H9 (cell line): ENCODE measurements at regions not wholly inside any gene's neighbourhood (a gene's known extent, or its start where the extent isn't known, plus 50 kb on each side); places are given as distances from the start of the nearest gene placed in this dataset.

Experiments used
- DNase-seq: peaks from one replicate; pipeline ENCODE4 v3.0.0-alpha.2; 2017
- H2AFZ ChIP-seq: one replicate; pipeline ENCODE4 v1.6.1; 2013; ENCODE audit warnings: mild to moderate bottlenecking, low read length, control low read depth, moderate library complexity
- H2AK5ac ChIP-seq: 2 replicates; pipeline ENCODE4 v1.6.1; 2013; ENCODE audit warnings: low read length, control low read depth, mixed read lengths; ENCODE audit not compliant: insufficient read length
- H2BK120ac ChIP-seq: one replicate; pipeline ENCODE4 v1.6.1; 2013; ENCODE audit warnings: low read depth, mild to moderate bottlenecking, low read length, control low read depth, inconsistent platforms; ENCODE audit not compliant: poor library complexity, severe bottlenecking
- H2BK12ac ChIP-seq: 2 replicates; pipeline ENCODE4 v1.6.1; 2013; ENCODE audit warnings: low read length, control low read depth, mixed read lengths, low read depth; ENCODE audit not compliant: insufficient read length
- H2BK15ac ChIP-seq: 2 replicates; pipeline ENCODE4 v1.6.1; 2013; ENCODE audit warnings: low read depth, low read length, control low read depth
- H2BK20ac ChIP-seq: one replicate; pipeline ENCODE4 v1.6.1; 2013; ENCODE audit warnings: low read depth, mild to moderate bottlenecking, low read length, control low read depth, inconsistent platforms; ENCODE audit not compliant: poor library complexity, severe bottlenecking
- H2BK5ac ChIP-seq: 2 replicates; pipeline ENCODE4 v1.6.1; 2013; ENCODE audit warnings: low read length, control low read depth, mixed read lengths; ENCODE audit not compliant: insufficient read length
- H3K14ac ChIP-seq: 2 replicates; pipeline ENCODE4 v1.6.1; 2013; ENCODE audit warnings: low read length, control low read depth; ENCODE audit not compliant: insufficient read depth
- H3K18ac ChIP-seq: 2 replicates; pipeline ENCODE4 v1.6.1; 2013; ENCODE audit warnings: low read depth, mild to moderate bottlenecking, mixed read lengths, low read length, control low read depth; ENCODE audit not compliant: insufficient read length
- H3K23ac ChIP-seq: 2 replicates; pipeline ENCODE4 v1.6.1; 2013; ENCODE audit warnings: low read length, control low read depth, mixed read lengths, low read depth; ENCODE audit not compliant: insufficient read length
- H3K23me2 ChIP-seq: 2 replicates; pipeline ENCODE4 v1.6.1; 2013; ENCODE audit warnings: low read depth, mild to moderate bottlenecking, mixed read lengths, low read length, control low read depth; ENCODE audit not compliant: insufficient read length, poor library complexity, severe bottlenecking
- H3K27ac ChIP-seq: 2 replicates; pipeline ENCODE4 v1.5.1; 2013; ENCODE audit warnings: low read length, control low read depth, mixed read lengths, low read depth; ENCODE audit not compliant: insufficient read length
- H3K27me3 ChIP-seq: 2 replicates; pipeline ENCODE4 v1.6.1; 2013; ENCODE audit warnings: low read length, control low read depth, inconsistent platforms; ENCODE audit not compliant: insufficient read depth
- H3K4ac ChIP-seq: 2 replicates; pipeline ENCODE4 v1.6.1; 2013; ENCODE audit warnings: low read depth, mild to moderate bottlenecking, control low read depth, inconsistent platforms, low read length, moderate library complexity
- H3K4me1 ChIP-seq: 2 replicates; pipeline ENCODE4 v1.6.1; 2013; ENCODE audit warnings: low read length, control low read depth, inconsistent platforms; ENCODE audit not compliant: insufficient read depth
- H3K4me2 ChIP-seq: 2 replicates; pipeline ENCODE4 v1.6.1; 2013; ENCODE audit warnings: low read length, control low read depth, mixed read lengths; ENCODE audit not compliant: insufficient read length, insufficient read depth
- H3K56ac ChIP-seq: 2 replicates; pipeline ENCODE4 v1.6.1; 2013; ENCODE audit warnings: low read depth, mild to moderate bottlenecking, mixed read lengths, low read length, control low read depth; ENCODE audit not compliant: insufficient read length
- H3K79me1 ChIP-seq: 2 replicates; pipeline ENCODE4 v1.6.1; 2013; ENCODE audit warnings: low read depth, mild to moderate bottlenecking, moderate library complexity, low read length, control low read depth, inconsistent platforms; ENCODE audit not compliant: insufficient read depth, poor library complexity, severe bottlenecking
- H3K79me2 ChIP-seq: 2 replicates; pipeline ENCODE4 v1.6.1; 2013; ENCODE audit warnings: low read length, control low read depth, inconsistent platforms; ENCODE audit not compliant: insufficient read depth
- H3K9ac ChIP-seq: 2 replicates; pipeline ENCODE4 v1.6.1; 2013; ENCODE audit warnings: low read length, control low read depth, mixed read lengths; ENCODE audit not compliant: insufficient read length; ENCODE audit errors: extremely low read depth
- H3K9me3 ChIP-seq: one replicate; pipeline ENCODE4 v1.6.1; 2013; ENCODE audit warnings: low read depth, low read length, inconsistent platforms; ENCODE audit not compliant: control insufficient read depth
- H3T11ph ChIP-seq: one replicate; pipeline ENCODE4 v1.6.1; 2013; ENCODE audit warnings: mild to moderate bottlenecking, low read length, control low read depth, inconsistent platforms
- H4K20me1 ChIP-seq: one replicate; pipeline ENCODE4 v1.6.1; 2013; ENCODE audit not compliant: control insufficient read depth, insufficient read length, insufficient read depth
- H4K5ac ChIP-seq: 2 replicates; pipeline ENCODE4 v1.6.1; 2013; ENCODE audit warnings: low read depth, mild to moderate bottlenecking, mixed read lengths, low read length, control low read depth; ENCODE audit not compliant: insufficient read length
- H4K8ac ChIP-seq: replicated peaks from 2 replicates; pipeline ENCODE4 v1.6.1; 2013; ENCODE audit warnings: low read length, control low read depth, mixed read lengths, low read depth; ENCODE audit not compliant: insufficient read length
- H4K91ac ChIP-seq: 2 replicates; pipeline ENCODE4 v1.6.1; 2013; ENCODE audit warnings: low read depth, mild to moderate bottlenecking, moderate library complexity, mixed read lengths, low read length, control low read depth; ENCODE audit not compliant: insufficient read length
- H3K27ac Mint-ChIP-seq, 3 experiments: 2 replicates in 2 of 3; 3 replicates in 1 of 3; pipeline ENCODE4 v1.8.0; 2020 to 2021; ENCODE audit warnings: mixed read lengths in 3 of 3, mild to moderate bottlenecking in 1 of 3, moderate library complexity in 1 of 3
- H3K27me3 Mint-ChIP-seq: 2 replicates; pipeline ENCODE4 v1.8.0; 2021; ENCODE audit warnings: low read depth, mild to moderate bottlenecking, moderate library complexity, mixed read lengths
- H3K36me3 Mint-ChIP-seq, 3 experiments: 2 replicates in 2 of 3; 3 replicates in 1 of 3; pipeline ENCODE4 v1.8.0; 2020 to 2021; ENCODE audit warnings: low read depth in 3 of 3, mixed read lengths in 3 of 3; ENCODE audit not compliant: insufficient read depth in 1 of 3
- H3K4me1 Mint-ChIP-seq, 2 experiments: 2 replicates each; pipeline ENCODE4 v1.8.0; 2020; ENCODE audit warnings: mixed read lengths in 2 of 2
- H3K4me3 Mint-ChIP-seq, 2 experiments: 2 replicates in 1 of 2; 3 replicates in 1 of 2; pipeline ENCODE4 v1.8.0; 2020 to 2021; ENCODE audit warnings: mild to moderate bottlenecking in 2 of 2, mixed read lengths in 2 of 2, moderate library complexity in 1 of 2
- H3K9me3 Mint-ChIP-seq, 2 experiments: 2 replicates in 1 of 2; 3 replicates in 1 of 2; pipeline ENCODE4 v1.8.0; 2020; ENCODE audit warnings: mild to moderate bottlenecking in 2 of 2, mixed read lengths in 2 of 2, moderate library complexity in 1 of 2
- WGBS: extraction: QIAGEN DNeasy Blood & Tissue Kit; methylation state at CpG from one replicate; pipeline ENCODE4 v1.1.7; 2013; ENCODE audit warnings: missing lambda C conversion rate, low lambda C conversion rate, mixed read lengths; ENCODE audit not compliant: insufficient read length; ENCODE audit errors: extremely low coverage; 5-methylcytosine and 5-hydroxymethylcytosine counted together
- TF ChIP-seq, protein P1 (sequence below): fragments of 200-600 bp; sonication (generic); conservative IDR thresholded peaks from 3 replicates; pipeline ENCODE4 v1.8.0; 2021; ENCODE audit warnings: antibody characterized with exemption, mild to moderate bottlenecking

DNA sequence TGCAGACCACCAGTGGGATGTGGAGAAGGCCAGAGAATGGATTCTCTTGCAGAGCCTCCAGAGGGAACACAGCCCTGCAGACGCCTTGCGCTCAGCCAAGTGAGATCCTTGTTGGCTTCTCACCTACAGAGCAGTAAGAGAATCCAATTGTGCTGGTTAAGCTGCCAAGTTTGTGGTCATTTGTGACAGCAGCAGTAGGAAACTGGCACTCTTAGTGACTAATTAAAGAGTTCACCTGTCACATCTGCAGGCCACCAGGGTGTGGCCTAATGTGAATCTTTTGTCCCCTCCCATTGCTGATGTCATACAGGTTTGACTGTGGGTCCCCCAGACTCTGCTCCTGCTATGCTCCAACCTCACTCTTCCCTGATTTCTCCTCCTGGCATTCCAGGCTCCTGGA is 235.9 kb downstream of the TFCP2L1 start:
- H3K27me3 Mint-ChIP-seq, result peaks cover 47% of the 10 kb centered on the region
- H3K36me3 Mint-ChIP-seq, result no peaks in the 10 kb centered on the region; a peak in 1 of 7 replicates

More for the DNA sequence above, 235.9 kb downstream of the TFCP2L1 start:
- no peak overlapping the region for H3K56ac ChIP-seq
- no peaks in the 10 kb centered on the region for H3K27me3 ChIP-seq
- Mint-ChIP-seq H3K4me3 (no peak overlapping the region), H3K9me3 (peaks cover 6 to 11% of the 10 kb centered on the region in 2 experiments; a peak in 4 of 5 replicates), H3K4me1 (peaks cover 0 to 4% of the 10 kb centered on the region in 2 experiments; a peak in 1 of 4 replicates), H3K27ac (no peak overlapping the region)
- DNase-seq, result no peak
- no peak overlapping the region for H2BK15ac ChIP-seq
- no peak overlapping the region for H2BK120ac ChIP-seq
- H3T11ph ChIP-seq, result no peak overlapping the region
- H3K18ac ChIP-seq, result no peak overlapping the region
- no peaks in the 10 kb centered on the region for H3K79me1 ChIP-seq
- no peak overlapping the region for H3K4ac ChIP-seq
- H3K79me2 ChIP-seq, result no peaks in the 10 kb centered on the region
- H3K23ac ChIP-seq, result no peak overlapping the region
- no peaks in the 10 kb centered on the region for H3K9me3 ChIP-seq
- no peak overlapping the region for H4K91ac ChIP-seq
- H3K9ac ChIP-seq, result no peak overlapping the region
- no peaks in the 10 kb centered on the region for H3K23me2 ChIP-seq
- H3K27ac ChIP-seq, result no peak overlapping the region
- H3K4me1 ChIP-seq, result no peaks in the 10 kb centered on the region
- no peak overlapping the region for H2AFZ ChIP-seq
- H3K14ac ChIP-seq, result no peak overlapping the region
- no peak overlapping the region for H3K4me2 ChIP-seq
- no peak overlapping the region for H2BK5ac ChIP-seq
- no peak overlapping the region for H4K5ac ChIP-seq
- H2AK5ac ChIP-seq, result no peak overlapping the region
- H4K20me1 ChIP-seq, result no peaks in the 10 kb centered on the region
- TF ChIP-seq, protein P1, sequence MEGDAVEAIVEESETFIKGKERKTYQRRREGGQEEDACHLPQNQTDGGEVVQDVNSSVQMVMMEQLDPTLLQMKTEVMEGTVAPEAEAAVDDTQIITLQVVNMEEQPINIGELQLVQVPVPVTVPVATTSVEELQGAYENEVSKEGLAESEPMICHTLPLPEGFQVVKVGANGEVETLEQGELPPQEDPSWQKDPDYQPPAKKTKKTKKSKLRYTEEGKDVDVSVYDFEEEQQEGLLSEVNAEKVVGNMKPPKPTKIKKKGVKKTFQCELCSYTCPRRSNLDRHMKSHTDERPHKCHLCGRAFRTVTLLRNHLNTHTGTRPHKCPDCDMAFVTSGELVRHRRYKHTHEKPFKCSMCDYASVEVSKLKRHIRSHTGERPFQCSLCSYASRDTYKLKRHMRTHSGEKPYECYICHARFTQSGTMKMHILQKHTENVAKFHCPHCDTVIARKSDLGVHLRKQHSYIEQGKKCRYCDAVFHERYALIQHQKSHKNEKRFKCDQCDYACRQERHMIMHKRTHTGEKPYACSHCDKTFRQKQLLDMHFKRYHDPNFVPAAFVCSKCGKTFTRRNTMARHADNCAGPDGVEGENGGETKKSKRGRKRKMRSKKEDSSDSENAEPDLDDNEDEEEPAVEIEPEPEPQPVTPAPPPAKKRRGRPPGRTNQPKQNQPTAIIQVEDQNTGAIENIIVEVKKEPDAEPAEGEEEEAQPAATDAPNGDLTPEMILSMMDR, result no peak
- H4K8ac ChIP-seq, result no peak overlapping the region
- no CpG with 5 or more reads among the region's 2 CpGs for WGBS
- H2BK12ac ChIP-seq, result no peak overlapping the region
- H2BK20ac ChIP-seq, result no peak overlapping the region
